CD14-positive monocyte (primary cell): ENCODE measurements at regions not wholly inside any gene's neighbourhood (a gene's known extent, or its start where the extent isn't known, plus 50 kb on each side); places are given as distances from the start of the nearest gene placed in this dataset.
"Not testable (repeated sequence)": the region's sequence is repeated elsewhere in the genome, so short reads cannot be mapped to it uniquely, and the experiment has no call there.

Source experiments
- DNase-seq, 3 donors: peaks; one replicate each; pipeline ENCODE4 v3.0.0-alpha.2; 2011 to 2022
- H2AFZ ChIP-seq: 2 replicates; pipeline ENCODE4 v1.6.0; 2012; ENCODE audit warnings: mild to moderate bottlenecking, low read depth, low read length, inconsistent platforms; ENCODE audit not compliant: insufficient read depth, poor library complexity, severe bottlenecking
- H3K27ac ChIP-seq, 2 donors: 1 replicate in 1 of 2; 2 replicates in 1 of 2; pipeline ENCODE4 v1.5.1; 2012 to 2013; ENCODE audit warnings: low read length in 2 of 2, control low read depth in 1 of 2, inconsistent platforms in 1 of 2, low read depth in 1 of 2, mild to moderate bottlenecking in 1 of 2
- H3K27me3 ChIP-seq, 2 donors: one replicate each; pipeline versions ENCODE4 v1.6.0 to v1.6.1; 2011 to 2013; ENCODE audit warnings: low read length in 2 of 2; ENCODE audit not compliant: control insufficient read depth in 2 of 2, insufficient read depth in 2 of 2
- H3K36me3 ChIP-seq, 2 donors: replicated peaks in 1 of 2; 1 replicate in 1 of 2; 2 replicates in 1 of 2; pipeline versions ENCODE4 v1.5.1 to v1.6.1; 2012 to 2013; ENCODE audit warnings: low read length in 2 of 2, control low read depth in 1 of 2, inconsistent platforms in 1 of 2, mild to moderate bottlenecking in 1 of 2; ENCODE audit not compliant: insufficient read depth in 2 of 2, control insufficient read depth in 1 of 2
- H3K4me1 ChIP-seq, 2 donors: 1 replicate in 1 of 2; 2 replicates in 1 of 2; pipeline versions ENCODE4 v1.5.1 to v1.6.1; 2012 to 2013; ENCODE audit warnings: low read length in 2 of 2, control low read depth in 1 of 2, inconsistent platforms in 1 of 2, mild to moderate bottlenecking in 1 of 2, moderate library complexity in 1 of 2; ENCODE audit not compliant: insufficient read depth in 2 of 2, control insufficient read depth in 1 of 2
- H3K4me2 ChIP-seq: replicated peaks from 2 replicates; pipeline ENCODE3; 2012; ENCODE audit warnings: low read length, moderate library complexity, mild to moderate bottlenecking; ENCODE audit not compliant: poor library complexity, severe bottlenecking; ENCODE audit errors: extremely low read depth
- H3K4me3 ChIP-seq, 3 experiments: fragments of 200-600 bp in 1 of 3; sonication (generic) in 1 of 3; replicated peaks in 1 of 3; 1 replicate in 2 of 3; 2 replicates in 1 of 3; pipeline ENCODE4 v1.5.1; 2011 to 2013; ENCODE audit warnings: low read length in 3 of 3, mild to moderate bottlenecking in 3 of 3, control low read depth in 2 of 3, low read depth in 2 of 3, inconsistent platforms in 1 of 3, moderate library complexity in 1 of 3
- H3K79me2 ChIP-seq: 2 replicates; pipeline ENCODE4 v1.6.0; 2012; ENCODE audit warnings: mild to moderate bottlenecking, control low read depth, inconsistent platforms, low read length, moderate library complexity; ENCODE audit not compliant: insufficient read depth
- H3K9ac ChIP-seq: 2 replicates; pipeline ENCODE4 v1.6.0; 2017; ENCODE audit warnings: low read length, mild to moderate bottlenecking; ENCODE audit not compliant: insufficient read depth, poor library complexity, severe bottlenecking
- H3K9me3 ChIP-seq, 2 donors: replicated peaks in 1 of 2; 1 replicate in 1 of 2; 2 replicates in 1 of 2; pipeline versions ENCODE4 v1.5.1 to v1.6.1; 2012 to 2013; ENCODE audit warnings: low read length in 2 of 2, control low read depth in 1 of 2; ENCODE audit not compliant: control insufficient read depth in 1 of 2, insufficient read depth in 1 of 2
- H4K20me1 ChIP-seq: 2 replicates; pipeline ENCODE4 v1.6.0; 2012; ENCODE audit warnings: mild to moderate bottlenecking, low read length, control low read depth, moderate library complexity; ENCODE audit not compliant: insufficient read depth
- H3K27ac Mint-ChIP-seq, 7 donors: one replicate each; pipeline ENCODE4 v1.8.0; 2020; ENCODE audit warnings: mild to moderate bottlenecking in 7 of 7, mixed read lengths in 7 of 7, moderate library complexity in 6 of 7, inconsistent platforms in 2 of 7
- H3K27me3 Mint-ChIP-seq, 3 donors: one replicate each; pipeline ENCODE4 v1.8.0; 2021 to 2022; ENCODE audit warnings: low read depth in 3 of 3, mild to moderate bottlenecking in 3 of 3, mixed read lengths in 3 of 3, moderate library complexity in 3 of 3, inconsistent platforms in 1 of 3
- H3K36me3 Mint-ChIP-seq, 2 donors: one replicate each; pipeline ENCODE4 v1.8.0; 2020; ENCODE audit warnings: mixed read lengths in 2 of 2, inconsistent platforms in 1 of 2, mild to moderate bottlenecking in 1 of 2
- H3K4me1 Mint-ChIP-seq: one replicate; pipeline ENCODE4 v1.8.0; 2020; ENCODE audit warnings: mild to moderate bottlenecking, mixed read lengths
- H3K4me3 Mint-ChIP-seq, 2 donors: one replicate each; pipeline ENCODE4 v1.8.0; 2020; ENCODE audit warnings: mild to moderate bottlenecking in 2 of 2, mixed read lengths in 2 of 2, moderate library complexity in 1 of 2
- H3K9me3 Mint-ChIP-seq, 7 donors: one replicate each; pipeline ENCODE4 v1.8.0; 2020 to 2022; ENCODE audit warnings: mixed read lengths in 7 of 7, mild to moderate bottlenecking in 6 of 7, moderate library complexity in 6 of 7, inconsistent platforms in 2 of 7
- CTCF ChIP-seq: fragments of 200-600 bp; IDR thresholded peaks from one replicate; pipeline ENCODE4 v1.8.0; 2022; ENCODE audit warnings: antibody characterized with exemption, mild to moderate bottlenecking
- WGBS: methylation state at CpG from one replicate; pipeline ENCODE4 v1.1.5; 2013; ENCODE audit warnings: missing lambda C conversion rate; ENCODE audit not compliant: insufficient coverage; 5-methylcytosine and 5-hydroxymethylcytosine counted together
- intact Hi-C, 2 donors: fragments of 100-400 bp; cut with micrococcal nuclease; formaldehyde crosslinking; loops; one replicate each; pipeline versions ENCODE4 v1.15.0 to v1.15.1; 2023

GRCh38 chrX:113996781-113997180 lies 587.1 kb upstream of the HTR2C start:
- no peaks in the 10 kb centered on the region for H3K4me1 ChIP-seq
- DNase-seq: no peak
- H2AFZ ChIP-seq: no peak overlapping the region
- no peak overlapping the region for H3K4me2 ChIP-seq
- H3K27ac Mint-ChIP-seq: no peak overlapping the region
- no peak overlapping the region for H3K27ac ChIP-seq
- whole genome bisulfite sequencing: no CpG with 5 or more reads among the region's 1 CpG
- TF ChIP-seq CTCF: no peak
- H3K36me3 Mint-ChIP-seq: no peaks in the 10 kb centered on the region
- peaks cover 0 to 5% (median 0%) of the 10 kb centered on the region in 7 donors for H3K9me3 Mint-ChIP-seq
- no peak overlapping the region for H3K9ac ChIP-seq
- H3K4me3 Mint-ChIP-seq: no peak overlapping the region
- no peaks in the 10 kb centered on the region for H3K9me3 ChIP-seq
- intact Hi-C loops: no loop called here
- no peak overlapping the region for H3K4me3 ChIP-seq
- H3K27me3 Mint-ChIP-seq: peaks cover 0 to 7% (median 0%) of the 10 kb centered on the region in 3 donors
- H3K4me1 Mint-ChIP-seq: no peaks in the 10 kb centered on the region
- no peaks in the 10 kb centered on the region for H3K36me3 ChIP-seq
- H3K79me2 ChIP-seq: no peaks in the 10 kb centered on the region
- no peaks in the 10 kb centered on the region for H4K20me1 ChIP-seq
- H3K27me3 ChIP-seq: no peaks in the 10 kb centered on the region

GRCh38 chrX:113991720-113992119 lies 592.2 kb upstream of the HTR2C start:
- H3K27me3 ChIP-seq, intact Hi-C loops, H3K4me3 Mint-ChIP-seq, H3K4me3 ChIP-seq, H3K4me1 Mint-ChIP-seq, H3K79me2 ChIP-seq, H3K27ac ChIP-seq, H3K4me2 ChIP-seq, H3K36me3 ChIP-seq, H2AFZ ChIP-seq, DNase-seq, H3K27ac Mint-ChIP-seq, H3K9me3 Mint-ChIP-seq, H3K9me3 ChIP-seq, H3K9ac ChIP-seq, H3K36me3 Mint-ChIP-seq, H3K4me1 ChIP-seq, H4K20me1 ChIP-seq: not testable (repeated sequence)
- peaks cover 0 to 11% (median 0%) of the 10 kb centered on the region in 3 donors for H3K27me3 Mint-ChIP-seq
- WGBS: no CpG with 5 or more reads among the region's 9 CpGs

GRCh38 chrX:113990669-113991068 lies 593.2 kb upstream of the HTR2C start:
- H3K4me3 Mint-ChIP-seq, H3K36me3 Mint-ChIP-seq, H3K4me1 Mint-ChIP-seq, H3K27ac Mint-ChIP-seq, H3K9ac ChIP-seq, H3K4me1 ChIP-seq, DNase-seq, H3K4me3 ChIP-seq, H3K4me2 ChIP-seq, H3K36me3 ChIP-seq, H4K20me1 ChIP-seq, H2AFZ ChIP-seq, H3K9me3 Mint-ChIP-seq, intact Hi-C loops, H3K79me2 ChIP-seq, H3K9me3 ChIP-seq, H3K27me3 ChIP-seq, H3K27ac ChIP-seq: not testable (repeated sequence)
- WGBS: no CpG with 5 or more reads among the region's 5 CpGs
- H3K27me3 Mint-ChIP-seq: peaks cover 0 to 11% (median 0%) of the 10 kb centered on the region in 3 donors

GRCh38 chrX:113988315-113988935 lies 595.5 kb upstream of the HTR2C start:
- DNase-seq, intact Hi-C loops, H3K9ac ChIP-seq, H3K4me2 ChIP-seq, H3K27ac Mint-ChIP-seq, H3K4me1 ChIP-seq, H3K4me3 ChIP-seq, H2AFZ ChIP-seq, H3K9me3 ChIP-seq, H3K4me3 Mint-ChIP-seq, H3K27ac ChIP-seq, H3K36me3 ChIP-seq, H3K4me1 Mint-ChIP-seq, H4K20me1 ChIP-seq, H3K79me2 ChIP-seq, H3K36me3 Mint-ChIP-seq, H3K27me3 Mint-ChIP-seq, H3K27me3 ChIP-seq: not testable (repeated sequence)
- WGBS: no CpG with 5 or more reads among the region's 10 CpGs
- peaks cover 0 to 10% (median 4%) of the 10 kb centered on the region in 7 donors for H3K9me3 Mint-ChIP-seq
